HEK293T (cell line): ENCODE measurements at regions not wholly inside any gene's neighbourhood (a gene's known extent, or its start where the extent isn't known, plus 50 kb on each side); places are given as distances from the start of the nearest gene placed in this dataset.

Experiments used
- CTCF ChIA-PET: fragments of 350-600 bp; formaldehyde crosslinking; extraction: SDS; loops from one replicate; lab custom pipeline; 2021; ENCODE audit warnings: antibody characterized with exemption, inconsistent platforms; lab: Yijun Ruan, JAX
- POLR2A ChIA-PET: fragments of 350-600 bp; formaldehyde crosslinking; extraction: SDS; loops from one replicate; lab custom pipeline; 2020; ENCODE audit warnings: antibody characterized with exemption, inconsistent platforms; lab: Yijun Ruan, JAX
- DNase-seq: peaks from one replicate; pipeline ENCODE4 v3.0.0; 2012; ENCODE audit warnings: mixed read lengths; ENCODE audit errors: extremely low spot score
- ARNT ChIP-seq: fragments of 450-650 bp; IDR thresholded peaks from 2 replicates; pipeline ENCODE4 v1.6.1; 2017; ENCODE audit warnings: mild to moderate bottlenecking
- BHLHE40 ChIP-seq: fragments of 450-650 bp; IDR thresholded peaks from 2 replicates; pipeline ENCODE4 v1.6.1; 2016; ENCODE audit warnings: mild to moderate bottlenecking, moderate library complexity, borderline replicate concordance
- CTBP1 ChIP-seq: fragments of 450-650 bp; IDR thresholded peaks from 2 replicates; pipeline ENCODE4 v1.6.1; 2016; ENCODE audit warnings: borderline replicate concordance
- ELF4 ChIP-seq: fragments of 450-650 bp; IDR thresholded peaks from 2 replicates; pipeline ENCODE4 v1.6.1; 2017; ENCODE audit warnings: antibody characterized with exemption
- FOXA1 ChIP-seq: fragments of 450-650 bp; IDR thresholded peaks from 2 replicates; pipeline ENCODE4 v1.6.1; 2016; ENCODE audit warnings: mild to moderate bottlenecking
- FOXK2 ChIP-seq: fragments of 450-650 bp; IDR thresholded peaks from 2 replicates; pipeline ENCODE4 v1.6.1; 2016; ENCODE audit warnings: mild to moderate bottlenecking
- FOXM1 ChIP-seq: fragments of 450-650 bp; IDR thresholded peaks from 2 replicates; pipeline ENCODE4 v1.6.1; 2017; ENCODE audit warnings: mild to moderate bottlenecking, borderline replicate concordance
- HDGF ChIP-seq: fragments of 450-650 bp; IDR thresholded peaks from 2 replicates; pipeline ENCODE4 v1.6.1; 2017; ENCODE audit warnings: antibody characterized with exemption, borderline replicate concordance
- L3MBTL2 ChIP-seq: fragments of 450-650 bp; conservative IDR thresholded peaks from 2 replicates; pipeline ENCODE4 v1.6.1; 2016; ENCODE audit warnings: mild to moderate bottlenecking
- LEF1 ChIP-seq: fragments of 450-650 bp; IDR thresholded peaks from 2 replicates; pipeline ENCODE4 v1.6.1; 2017; ENCODE audit warnings: mild to moderate bottlenecking, borderline replicate concordance
- NFRKB ChIP-seq: fragments of 450-650 bp; IDR thresholded peaks from 2 replicates; pipeline ENCODE4 v1.6.1; 2016; ENCODE audit warnings: mild to moderate bottlenecking, moderate library complexity
- SP1 ChIP-seq: fragments of 450-650 bp; IDR thresholded peaks from 2 replicates; pipeline ENCODE4 v1.6.1; 2017
- SUZ12 ChIP-seq: fragments of 450-650 bp; IDR thresholded peaks from 2 replicates; pipeline ENCODE4 v1.6.1; 2016; ENCODE audit warnings: mild to moderate bottlenecking
- TARDBP ChIP-seq: fragments of 450-650 bp; IDR thresholded peaks from 2 replicates; pipeline ENCODE4 v1.6.1; 2016
- ZNF384 ChIP-seq: fragments of 450-650 bp; IDR thresholded peaks from 2 replicates; pipeline ENCODE4 v1.6.1; 2016
- TF ChIP-seq, protein P1 (sequence below): fragments of 450-650 bp; IDR thresholded peaks from 2 replicates; pipeline ENCODE4 v1.6.1; 2016

DNA sequence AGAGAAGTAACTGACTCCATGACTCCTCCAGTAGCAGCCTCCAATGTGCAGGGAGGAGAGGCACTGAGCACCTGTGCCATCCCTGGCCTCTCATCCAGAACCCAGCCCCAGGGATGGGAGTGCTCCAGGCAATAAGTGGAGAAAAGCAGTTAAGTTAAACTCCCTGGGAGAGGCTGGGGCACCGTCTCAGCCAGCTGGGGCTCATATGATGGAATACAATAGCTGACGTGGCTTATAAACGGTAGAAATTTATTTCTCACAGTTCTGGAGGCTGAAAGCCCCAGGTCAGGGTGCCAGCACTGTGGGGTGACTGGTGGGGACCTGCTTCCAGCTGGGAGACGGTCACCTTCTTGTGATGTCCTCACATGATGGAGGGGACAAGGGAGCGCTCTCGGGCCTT is 94.7 kb downstream of the RAMP3 start:
- CTCF ChIA-PET, result no interaction called here
- POLR2A ChIA-PET, result no interaction called here
- TF ChIP-seq SP1, result no peak
- no peak for TF ChIP-seq FOXM1
- no peak for TF ChIP-seq SUZ12
- no peak for TF ChIP-seq LEF1
- no peak for TF ChIP-seq ELF4
- no peak for TF ChIP-seq ARNT
- TF ChIP-seq CTBP1, result no peak
- no peak for TF ChIP-seq HDGF
- no peak for TF ChIP-seq FOXA1
- no peak for TF ChIP-seq ZNF384
- no peak for TF ChIP-seq NFRKB
- no peak for TF ChIP-seq TARDBP
- no peak for TF ChIP-seq L3MBTL2
- no peak for TF ChIP-seq FOXK2
- no peak for TF ChIP-seq BHLHE40
- TF ChIP-seq, protein P1, sequence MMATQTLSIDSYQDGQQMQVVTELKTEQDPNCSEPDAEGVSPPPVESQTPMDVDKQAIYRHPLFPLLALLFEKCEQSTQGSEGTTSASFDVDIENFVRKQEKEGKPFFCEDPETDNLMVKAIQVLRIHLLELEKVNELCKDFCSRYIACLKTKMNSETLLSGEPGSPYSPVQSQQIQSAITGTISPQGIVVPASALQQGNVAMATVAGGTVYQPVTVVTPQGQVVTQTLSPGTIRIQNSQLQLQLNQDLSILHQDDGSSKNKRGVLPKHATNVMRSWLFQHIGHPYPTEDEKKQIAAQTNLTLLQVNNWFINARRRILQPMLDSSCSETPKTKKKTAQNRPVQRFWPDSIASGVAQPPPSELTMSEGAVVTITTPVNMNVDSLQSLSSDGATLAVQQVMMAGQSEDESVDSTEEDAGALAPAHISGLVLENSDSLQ, result no peak

DNA sequence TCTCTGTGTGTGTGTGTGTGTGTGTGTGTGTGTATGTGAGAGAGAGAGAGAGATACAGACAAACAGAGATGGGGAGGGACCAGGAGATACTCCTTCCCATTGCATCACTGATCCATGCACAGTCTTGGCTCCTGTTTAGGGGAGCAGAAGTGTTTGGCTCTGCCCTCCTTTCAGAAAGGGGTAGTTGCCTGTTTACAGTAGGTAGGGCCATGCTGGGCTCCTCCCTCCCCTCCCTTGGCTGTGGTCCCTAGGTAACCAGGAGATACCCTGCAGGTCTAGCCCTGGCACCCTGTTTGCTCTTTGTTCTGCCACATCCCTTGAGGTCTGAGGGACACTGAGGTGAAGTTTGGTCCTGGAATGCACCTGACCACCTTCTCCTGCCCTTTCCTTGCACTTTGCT is 95.3 kb downstream of the RAMP3 start:
- ChIA-PET CTCF (no interaction called here), POLR2A (no interaction called here)
- TF ChIP-seq FOXM1 (no peak), HDGF (no peak), ZNF384 (no peak), L3MBTL2 (no peak), TARDBP (no peak), SUZ12 (no peak), ELF4 (no peak), SP1 (no peak), LEF1 (no peak), BHLHE40 (no peak), CTBP1 (no peak), ARNT (no peak), FOXA1 (no peak), NFRKB (no peak), FOXK2 (no peak)
- TF ChIP-seq, protein P1, result no peak
- no peak for DNase-seq

More for the DNA sequence above, 94.7 kb downstream of the RAMP3 start:
- no peak for DNase-seq

DNA sequence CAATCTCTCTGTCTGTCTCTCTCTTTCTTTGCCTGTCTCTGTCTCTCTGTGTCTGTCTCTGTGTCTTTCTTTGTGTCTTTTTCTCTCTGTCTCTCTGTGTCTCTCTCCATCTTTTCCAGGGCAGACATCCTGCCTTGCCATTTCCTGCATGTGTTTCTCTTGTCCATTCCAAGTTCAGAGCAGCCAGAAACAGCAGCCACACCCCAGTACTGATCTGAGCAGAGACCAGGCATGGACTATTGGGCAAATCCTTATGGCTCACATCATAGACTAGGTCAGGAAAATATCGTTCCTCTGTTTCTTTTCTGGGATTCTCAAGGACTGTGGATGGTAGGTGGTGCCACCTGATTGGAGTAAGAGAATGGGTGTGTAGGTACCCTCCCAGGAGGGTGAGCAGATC is 95.8 kb downstream of the RAMP3 start:
- TF ChIP-seq CTBP1, result no peak
- no peak for TF ChIP-seq FOXK2
- TF ChIP-seq HDGF, result no peak
- TF ChIP-seq FOXA1, result no peak
- TF ChIP-seq, protein P1, result no peak
- no peak for TF ChIP-seq NFRKB
- no peak for TF ChIP-seq FOXM1
- TF ChIP-seq ZNF384, result no peak
- ChIA-PET POLR2A (no interaction called here), CTCF (no interaction called here)
- no peak for DNase-seq

DNA sequence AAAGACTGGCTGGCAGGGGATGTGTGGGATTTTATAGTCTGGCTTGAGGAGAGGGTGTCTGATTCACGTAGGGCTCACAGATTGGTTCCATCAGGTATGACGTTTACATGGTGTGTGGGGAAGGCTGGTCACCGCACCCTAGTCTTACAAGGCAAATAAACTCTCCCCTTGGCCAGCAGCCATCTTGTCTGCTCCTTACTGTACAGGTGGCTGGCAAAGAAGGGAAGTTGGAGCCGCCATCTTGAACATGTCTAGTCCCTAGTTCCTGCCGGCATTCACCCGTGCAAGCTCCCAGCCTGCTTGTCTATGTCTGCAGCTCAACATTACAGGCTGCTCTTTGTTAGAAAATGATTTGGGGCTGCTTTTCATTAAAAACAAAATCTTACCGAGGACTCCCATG is 97.6 kb downstream of the RAMP3 start:
- ChIA-PET CTCF (no interaction called here), POLR2A (no interaction called here)
- TF ChIP-seq HDGF, result no peak
- TF ChIP-seq ELF4, result no peak
- TF ChIP-seq SP1, result no peak
- TF ChIP-seq FOXM1, result no peak
- no peak for TF ChIP-seq SUZ12
- no peak for TF ChIP-seq L3MBTL2
- no peak for TF ChIP-seq TARDBP
- TF ChIP-seq CTBP1, result no peak
- TF ChIP-seq ZNF384, result no peak
- TF ChIP-seq, protein P1, result no peak
- no peak for TF ChIP-seq ARNT
- no peak for TF ChIP-seq FOXK2
- no peak for TF ChIP-seq LEF1
- no peak for TF ChIP-seq NFRKB
- no peak for TF ChIP-seq FOXA1
- TF ChIP-seq BHLHE40, result no peak
- DNase-seq, result no peak

DNA sequence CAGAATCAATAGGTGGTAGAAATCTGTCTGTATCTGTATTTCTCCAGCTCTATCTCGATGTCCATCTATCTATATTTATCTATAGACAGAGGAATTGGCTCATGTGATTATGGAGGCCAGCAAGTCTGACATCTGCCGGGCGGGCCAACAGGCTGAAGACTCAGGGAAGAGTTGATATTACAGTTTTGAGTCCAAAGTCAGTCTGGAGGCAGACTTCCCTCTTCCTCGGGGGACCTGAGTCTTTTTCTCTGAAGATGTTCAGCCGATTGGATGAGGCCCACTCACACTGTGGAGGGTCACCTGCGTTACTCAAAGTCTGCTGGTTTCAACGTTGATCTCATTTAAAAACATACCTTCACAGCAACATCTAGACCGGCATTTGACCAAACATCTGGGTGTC is 98.7 kb downstream of the RAMP3 start:
- POLR2A ChIA-PET, result no interaction called here
- CTCF ChIA-PET, result no interaction called here
- no peak for DNase-seq
- TF ChIP-seq HDGF (no peak), SUZ12 (no peak), L3MBTL2 (no peak), CTBP1 (no peak)

DNA sequence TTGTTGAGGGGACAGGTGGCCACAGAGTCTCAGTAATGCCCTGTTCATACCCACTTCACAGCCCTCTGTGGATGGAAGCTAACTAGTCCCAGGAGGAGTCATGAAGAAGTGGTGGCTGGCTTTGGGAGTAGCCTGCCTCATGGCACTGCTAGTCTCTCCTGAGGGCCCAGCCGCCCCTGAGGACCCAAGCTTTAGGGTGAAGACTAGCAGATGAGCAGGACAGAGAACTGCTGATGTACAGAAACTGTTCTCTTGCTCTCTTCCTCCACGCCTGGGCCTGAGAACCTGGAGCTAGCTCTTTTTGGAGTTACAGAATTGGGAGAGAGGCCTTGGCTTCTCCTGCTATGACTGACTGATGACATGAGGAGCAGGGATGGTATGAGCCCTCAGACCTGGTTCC is 99.2 kb downstream of the RAMP3 start:
- TF ChIP-seq LEF1 (no peak), CTBP1 (no peak), FOXK2 (no peak), SP1 (no peak), ARNT (no peak), BHLHE40 (no peak), ZNF384 (no peak), TARDBP (no peak), HDGF (no peak)
- no peak for DNase-seq
- ChIA-PET POLR2A (no interaction called here), CTCF (no interaction called here)
